ENCODE measurements at regions not wholly inside any gene's neighbourhood (a gene's known extent, or its start where the extent isn't known, plus 50 kb on each side); places are given as distances from the start of the nearest gene placed in this dataset.

DNA sequence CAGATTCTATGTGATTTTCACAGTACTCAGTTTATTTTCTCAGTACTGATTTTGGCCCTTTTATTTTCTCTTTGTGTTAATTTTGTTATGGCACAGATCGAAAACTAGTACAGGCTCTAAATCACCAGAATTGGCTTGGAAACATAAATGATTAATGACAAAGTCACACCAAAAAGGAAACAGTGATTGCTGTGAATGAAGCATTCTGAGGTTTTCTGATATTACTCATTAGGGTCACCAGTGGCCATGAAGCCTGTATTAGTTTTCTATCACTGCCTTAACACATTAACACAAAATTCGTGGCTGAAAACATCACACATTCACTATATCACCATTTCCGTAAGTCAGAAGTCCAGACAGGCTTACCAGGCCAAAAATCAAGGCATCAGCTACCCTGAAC, 343.0 kb upstream of the THRB start:
- H3K4me3 ChIP-seq (replicated peaks; ENCODE audit: insufficient read depth, low read length): no peak overlapping the region
- DNase-seq (ENCODE audit: low read depth in 1 of 2, low spot score in 1 of 2): no peak
- TF ChIP-seq SPI1 (IDR thresholded peaks at IDR 0.05; ENCODE audit: borderline replicate concordance, low read depth): no peak
- TF ChIP-seq, protein P1, sequence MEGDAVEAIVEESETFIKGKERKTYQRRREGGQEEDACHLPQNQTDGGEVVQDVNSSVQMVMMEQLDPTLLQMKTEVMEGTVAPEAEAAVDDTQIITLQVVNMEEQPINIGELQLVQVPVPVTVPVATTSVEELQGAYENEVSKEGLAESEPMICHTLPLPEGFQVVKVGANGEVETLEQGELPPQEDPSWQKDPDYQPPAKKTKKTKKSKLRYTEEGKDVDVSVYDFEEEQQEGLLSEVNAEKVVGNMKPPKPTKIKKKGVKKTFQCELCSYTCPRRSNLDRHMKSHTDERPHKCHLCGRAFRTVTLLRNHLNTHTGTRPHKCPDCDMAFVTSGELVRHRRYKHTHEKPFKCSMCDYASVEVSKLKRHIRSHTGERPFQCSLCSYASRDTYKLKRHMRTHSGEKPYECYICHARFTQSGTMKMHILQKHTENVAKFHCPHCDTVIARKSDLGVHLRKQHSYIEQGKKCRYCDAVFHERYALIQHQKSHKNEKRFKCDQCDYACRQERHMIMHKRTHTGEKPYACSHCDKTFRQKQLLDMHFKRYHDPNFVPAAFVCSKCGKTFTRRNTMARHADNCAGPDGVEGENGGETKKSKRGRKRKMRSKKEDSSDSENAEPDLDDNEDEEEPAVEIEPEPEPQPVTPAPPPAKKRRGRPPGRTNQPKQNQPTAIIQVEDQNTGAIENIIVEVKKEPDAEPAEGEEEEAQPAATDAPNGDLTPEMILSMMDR (IDR thresholded peaks at IDR 0.05; ENCODE audit: insufficient read depth, low read length): no peak
- TF ChIP-seq, protein P2, sequence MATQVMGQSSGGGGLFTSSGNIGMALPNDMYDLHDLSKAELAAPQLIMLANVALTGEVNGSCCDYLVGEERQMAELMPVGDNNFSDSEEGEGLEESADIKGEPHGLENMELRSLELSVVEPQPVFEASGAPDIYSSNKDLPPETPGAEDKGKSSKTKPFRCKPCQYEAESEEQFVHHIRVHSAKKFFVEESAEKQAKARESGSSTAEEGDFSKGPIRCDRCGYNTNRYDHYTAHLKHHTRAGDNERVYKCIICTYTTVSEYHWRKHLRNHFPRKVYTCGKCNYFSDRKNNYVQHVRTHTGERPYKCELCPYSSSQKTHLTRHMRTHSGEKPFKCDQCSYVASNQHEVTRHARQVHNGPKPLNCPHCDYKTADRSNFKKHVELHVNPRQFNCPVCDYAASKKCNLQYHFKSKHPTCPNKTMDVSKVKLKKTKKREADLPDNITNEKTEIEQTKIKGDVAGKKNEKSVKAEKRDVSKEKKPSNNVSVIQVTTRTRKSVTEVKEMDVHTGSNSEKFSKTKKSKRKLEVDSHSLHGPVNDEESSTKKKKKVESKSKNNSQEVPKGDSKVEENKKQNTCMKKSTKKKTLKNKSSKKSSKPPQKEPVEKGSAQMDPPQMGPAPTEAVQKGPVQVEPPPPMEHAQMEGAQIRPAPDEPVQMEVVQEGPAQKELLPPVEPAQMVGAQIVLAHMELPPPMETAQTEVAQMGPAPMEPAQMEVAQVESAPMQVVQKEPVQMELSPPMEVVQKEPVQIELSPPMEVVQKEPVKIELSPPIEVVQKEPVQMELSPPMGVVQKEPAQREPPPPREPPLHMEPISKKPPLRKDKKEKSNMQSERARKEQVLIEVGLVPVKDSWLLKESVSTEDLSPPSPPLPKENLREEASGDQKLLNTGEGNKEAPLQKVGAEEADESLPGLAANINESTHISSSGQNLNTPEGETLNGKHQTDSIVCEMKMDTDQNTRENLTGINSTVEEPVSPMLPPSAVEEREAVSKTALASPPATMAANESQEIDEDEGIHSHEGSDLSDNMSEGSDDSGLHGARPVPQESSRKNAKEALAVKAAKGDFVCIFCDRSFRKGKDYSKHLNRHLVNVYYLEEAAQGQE (IDR thresholded peaks at IDR 0.05; ENCODE audit: insufficient replicate concordance, low read depth): no peak
- TF ChIP-seq POLR2AphosphoS5 (IDR thresholded peaks at IDR 0.05; ENCODE audit: low read depth): no peak
- TF ChIP-seq GABPA (IDR thresholded peaks at IDR 0.05; ENCODE audit: low read depth): no peak
- H3K27ac ChIP-seq (replicated peaks): no peak overlapping the region
- no peaks in the 10 kb centered on the region for H3K27me3 ChIP-seq (ENCODE audit: insufficient read depth, poor library complexity, severe bottlenecking)

DNA sequence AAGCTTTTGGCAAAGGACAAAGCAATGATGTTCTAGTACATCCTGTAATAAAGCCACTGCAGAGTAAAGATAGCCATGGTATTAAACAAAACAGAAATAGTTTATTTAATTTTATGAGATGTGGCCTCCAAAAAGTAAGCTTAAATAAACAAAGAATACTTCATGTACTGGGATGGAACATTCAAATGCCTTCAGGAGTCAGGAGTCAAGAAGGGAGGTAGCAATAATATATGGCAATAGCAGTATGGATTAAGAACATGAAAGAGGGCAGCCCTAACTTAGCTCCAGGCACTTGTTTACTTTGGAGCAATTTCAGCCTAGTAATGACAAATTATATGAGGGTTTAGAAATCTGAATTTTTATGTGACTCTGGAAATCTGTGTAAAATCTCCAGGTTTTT, 343.9 kb upstream of the THRB start:
- no peak for DNase-seq (ENCODE audit: low read depth in 1 of 2, low spot score in 1 of 2)
- H3K4me3 ChIP-seq (replicated peaks; ENCODE audit: insufficient read depth, low read length): no peak overlapping the region
- H3K27me3 ChIP-seq (ENCODE audit: insufficient read depth, poor library complexity, severe bottlenecking): no peaks in the 10 kb centered on the region
- H3K27ac ChIP-seq (replicated peaks): no peak overlapping the region
- TF ChIP-seq POLR2AphosphoS5 (IDR thresholded peaks at IDR 0.05; ENCODE audit: low read depth) (no peak), SPI1 (IDR thresholded peaks at IDR 0.05; ENCODE audit: borderline replicate concordance, low read depth) (no peak), GABPA (IDR thresholded peaks at IDR 0.05; ENCODE audit: low read depth) (no peak)
- TF ChIP-seq, protein P2 (IDR thresholded peaks at IDR 0.05; ENCODE audit: insufficient replicate concordance, low read depth): no peak
- TF ChIP-seq, protein P1 (IDR thresholded peaks at IDR 0.05; ENCODE audit: insufficient read depth, low read length): no peak

DNA sequence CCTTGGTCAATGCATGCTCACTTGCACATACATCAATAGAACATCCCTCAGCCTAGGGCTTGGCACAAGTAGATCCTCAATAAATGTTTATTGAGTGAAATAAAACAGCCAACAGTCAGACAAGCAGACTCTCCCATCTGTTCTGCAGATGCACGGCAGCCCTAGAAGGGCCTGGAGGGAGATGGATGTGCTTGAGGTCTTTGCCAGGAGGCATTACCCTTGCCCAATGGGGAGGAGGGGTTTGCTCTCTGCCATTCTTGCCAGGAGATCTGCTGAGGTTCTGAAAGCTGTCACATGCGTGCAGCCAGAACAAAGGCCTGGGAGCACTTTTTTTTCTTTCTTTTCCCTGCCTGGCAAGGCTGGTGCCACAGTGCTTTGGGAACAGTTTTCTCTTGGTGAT, 349.3 kb upstream of the THRB start:
- Histone ChIP-seq H3K27me3 (ENCODE audit: insufficient read depth, poor library complexity, severe bottlenecking) (no peaks in the 10 kb centered on the region), H3K4me3 (replicated peaks; ENCODE audit: insufficient read depth, low read length) (no peak overlapping the region), H3K27ac (replicated peaks) (no peak overlapping the region)
- no peak for TF ChIP-seq GABPA (IDR thresholded peaks at IDR 0.05; ENCODE audit: low read depth)
- no peak for TF ChIP-seq SPI1 (IDR thresholded peaks at IDR 0.05; ENCODE audit: borderline replicate concordance, low read depth)
- TF ChIP-seq, protein P1 (IDR thresholded peaks at IDR 0.05; ENCODE audit: insufficient read depth, low read length): no peak
- TF ChIP-seq, protein P2 (IDR thresholded peaks at IDR 0.05; ENCODE audit: insufficient replicate concordance, low read depth): no peak
- TF ChIP-seq POLR2AphosphoS5 (IDR thresholded peaks at IDR 0.05; ENCODE audit: low read depth): no peak
- DNase-seq (ENCODE audit: low read depth in 1 of 2, low spot score in 1 of 2): no peak
